ENCODE measurements at regions not wholly inside any gene's neighbourhood (a gene's known extent, or its start where the extent isn't known, plus 50 kb on each side); places are given as distances from the start of the nearest gene placed in this dataset.

DNA sequence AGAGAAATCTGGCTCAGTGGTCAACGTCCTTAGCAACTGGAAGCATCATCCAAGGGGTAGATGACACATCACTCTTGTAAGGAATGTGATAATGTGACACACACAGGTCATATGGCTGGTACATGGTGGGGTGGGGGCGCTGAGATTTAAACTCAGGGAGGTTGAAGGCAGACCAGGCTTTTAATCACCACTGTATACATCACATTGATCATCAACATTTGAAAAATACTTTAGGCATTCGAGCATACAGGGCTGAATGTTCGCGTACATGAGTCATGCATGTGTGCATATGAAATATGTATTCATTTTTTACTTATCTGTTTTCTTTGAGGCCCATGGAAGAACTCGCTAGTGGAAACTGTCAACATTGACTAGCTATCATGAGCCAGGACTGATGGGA lies 976.4 kb downstream of the VRK1 start:
- TF ChIP-seq, protein P1, sequence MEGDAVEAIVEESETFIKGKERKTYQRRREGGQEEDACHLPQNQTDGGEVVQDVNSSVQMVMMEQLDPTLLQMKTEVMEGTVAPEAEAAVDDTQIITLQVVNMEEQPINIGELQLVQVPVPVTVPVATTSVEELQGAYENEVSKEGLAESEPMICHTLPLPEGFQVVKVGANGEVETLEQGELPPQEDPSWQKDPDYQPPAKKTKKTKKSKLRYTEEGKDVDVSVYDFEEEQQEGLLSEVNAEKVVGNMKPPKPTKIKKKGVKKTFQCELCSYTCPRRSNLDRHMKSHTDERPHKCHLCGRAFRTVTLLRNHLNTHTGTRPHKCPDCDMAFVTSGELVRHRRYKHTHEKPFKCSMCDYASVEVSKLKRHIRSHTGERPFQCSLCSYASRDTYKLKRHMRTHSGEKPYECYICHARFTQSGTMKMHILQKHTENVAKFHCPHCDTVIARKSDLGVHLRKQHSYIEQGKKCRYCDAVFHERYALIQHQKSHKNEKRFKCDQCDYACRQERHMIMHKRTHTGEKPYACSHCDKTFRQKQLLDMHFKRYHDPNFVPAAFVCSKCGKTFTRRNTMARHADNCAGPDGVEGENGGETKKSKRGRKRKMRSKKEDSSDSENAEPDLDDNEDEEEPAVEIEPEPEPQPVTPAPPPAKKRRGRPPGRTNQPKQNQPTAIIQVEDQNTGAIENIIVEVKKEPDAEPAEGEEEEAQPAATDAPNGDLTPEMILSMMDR (IDR thresholded peaks at IDR 0.05; ENCODE audit: control extremely low read depth, extremely low read depth) = no peak
- Histone ChIP-seq H3K9ac (ENCODE audit: insufficient read depth in 1 of 2, low read length in 2 of 2) (no peak overlapping the region), H3K27ac (ENCODE audit: low read depth in 1 of 2, low read length in 1 of 2) (no peak overlapping the region), H3K36me3 (ENCODE audit: control insufficient read depth in 4 of 4, insufficient read depth in 4 of 4, low read length in 4 of 4) (no peaks in the 10 kb centered on the region), H3K4me1 (ENCODE audit: control insufficient read depth in 5 of 5, insufficient read depth in 5 of 5, low read length in 5 of 5) (no peaks in the 10 kb centered on the region), H3K4me3 (no peak overlapping the region), H3K27me3 (ENCODE audit: control insufficient read depth in 3 of 3, insufficient read depth in 3 of 3, low read length in 2 of 3) (no peaks in the 10 kb centered on the region), H3K9me3 (ENCODE audit: control insufficient read depth in 4 of 4, insufficient read depth in 3 of 4, low read length in 3 of 4) (peaks cover 0 to 3% (median 0%) of the 10 kb centered on the region in 4 donors)
- WGBS, 2 donors = 81 to 90% methylated on average over 6 of the region's 6 CpGs
- DNase-seq = no peak
- no peak for ATAC-seq (ENCODE audit: insufficient read depth, low FRiP score)

DNA sequence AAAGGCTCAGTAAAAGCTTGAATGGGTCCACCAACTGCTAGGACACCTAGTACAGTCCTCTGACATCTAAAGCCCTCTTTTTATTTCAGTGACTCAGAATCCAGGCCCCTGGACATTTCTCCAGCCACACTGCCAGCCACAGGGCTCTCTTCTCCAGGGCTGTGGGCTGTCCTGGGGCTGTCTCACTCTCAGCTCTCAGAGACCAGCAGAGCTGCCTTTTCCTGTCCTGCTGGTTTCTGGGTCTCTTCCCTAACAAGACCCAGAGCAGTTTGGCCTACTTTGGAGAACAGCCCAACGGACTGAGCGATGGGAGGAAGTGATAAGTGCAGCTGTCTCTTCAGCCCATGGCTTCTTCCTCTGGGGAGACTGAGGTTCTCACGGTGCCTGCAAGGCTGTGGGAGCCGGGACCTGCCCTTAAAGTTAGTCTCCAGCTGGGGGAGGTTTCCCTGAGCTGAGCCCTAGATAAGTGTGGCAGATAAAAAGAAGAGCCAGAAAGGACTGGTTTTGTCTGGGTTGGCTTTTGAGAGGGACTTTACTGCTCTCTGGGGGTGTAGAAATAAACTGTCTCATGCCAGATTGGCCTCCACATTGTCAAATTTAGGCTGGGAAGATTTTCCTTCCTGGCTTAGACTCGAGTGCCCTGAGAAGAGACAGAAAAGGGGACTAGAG lies 979.8 kb downstream of the VRK1 start:
- H3K9ac ChIP-seq (ENCODE audit: insufficient read depth in 1 of 2, low read length in 2 of 2) = no peak overlapping the region
- WGBS, 2 donors = 54 to 55% methylated on average over 5 of the region's 5 CpGs
- no peak for DNase-seq
- no peak overlapping the region for H3K4me3 ChIP-seq
- ATAC-seq (ENCODE audit: insufficient read depth, low FRiP score) = no peak
- H3K27ac ChIP-seq (ENCODE audit: low read depth in 1 of 2, low read length in 1 of 2) = no peak overlapping the region
- no peaks in the 10 kb centered on the region for H3K4me1 ChIP-seq (ENCODE audit: control insufficient read depth in 5 of 5, insufficient read depth in 5 of 5, low read length in 5 of 5)
- TF ChIP-seq, protein P1 (IDR thresholded peaks at IDR 0.05; ENCODE audit: control extremely low read depth, extremely low read depth) = no peak
- H3K9me3 ChIP-seq (ENCODE audit: control insufficient read depth in 4 of 4, insufficient read depth in 3 of 4, low read length in 3 of 4) = peaks cover 0 to 3% (median 0%) of the 10 kb centered on the region in 4 donors
- no peaks in the 10 kb centered on the region for H3K27me3 ChIP-seq (ENCODE audit: control insufficient read depth in 3 of 3, insufficient read depth in 3 of 3, low read length in 2 of 3)
- no peaks in the 10 kb centered on the region for H3K36me3 ChIP-seq (ENCODE audit: control insufficient read depth in 4 of 4, insufficient read depth in 4 of 4, low read length in 4 of 4)

DNA sequence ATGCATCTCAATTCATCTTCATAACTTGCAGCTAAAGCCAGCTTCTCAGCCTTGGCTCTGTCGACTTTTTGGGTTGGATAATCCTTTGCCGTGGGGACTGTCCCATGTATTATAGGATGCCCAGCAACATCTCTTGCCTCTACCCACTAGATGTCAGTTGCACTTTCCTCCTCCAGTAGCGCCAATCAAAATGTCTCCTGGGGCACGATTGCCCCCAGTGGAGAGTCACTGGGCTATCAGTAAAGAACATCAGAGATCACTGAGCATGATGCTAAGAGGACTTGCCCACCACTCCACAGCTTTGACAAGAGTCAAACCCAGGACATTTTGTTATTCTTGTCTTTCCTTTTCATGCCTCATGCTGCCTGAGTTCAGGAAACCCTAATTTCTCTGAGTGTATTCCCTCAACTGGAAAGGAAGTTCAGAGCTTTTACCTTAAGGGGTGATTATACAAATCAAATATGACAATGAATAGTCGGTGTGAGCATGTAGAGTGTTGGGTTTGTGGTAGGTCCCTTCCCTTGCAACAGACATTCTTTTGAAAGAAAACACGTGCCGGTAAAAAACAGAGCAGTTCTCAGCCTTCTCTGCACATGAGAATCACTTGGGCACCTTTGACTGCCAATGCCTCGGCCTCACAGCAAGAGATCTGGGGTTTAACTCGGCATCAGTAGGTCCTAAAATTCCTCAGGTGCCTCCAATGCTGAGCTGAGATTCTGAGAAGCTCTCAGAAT lies 980.6 kb downstream of the VRK1 start:
- Histone ChIP-seq H3K9me3 (ENCODE audit: control insufficient read depth in 4 of 4, insufficient read depth in 3 of 4, low read length in 3 of 4) (peaks cover 0 to 3% (median 0%) of the 10 kb centered on the region in 4 donors), H3K9ac (ENCODE audit: insufficient read depth in 1 of 2, low read length in 2 of 2) (no peak overlapping the region), H3K27ac (ENCODE audit: low read depth in 1 of 2, low read length in 1 of 2) (no peak overlapping the region), H3K4me1 (ENCODE audit: control insufficient read depth in 5 of 5, insufficient read depth in 5 of 5, low read length in 5 of 5) (no peaks in the 10 kb centered on the region), H3K4me3 (no peak overlapping the region), H3K36me3 (ENCODE audit: control insufficient read depth in 4 of 4, insufficient read depth in 4 of 4, low read length in 4 of 4) (no peaks in the 10 kb centered on the region), H3K27me3 (ENCODE audit: control insufficient read depth in 3 of 3, insufficient read depth in 3 of 3, low read length in 2 of 3) (no peaks in the 10 kb centered on the region)
- DNase-seq (no peak), ATAC-seq (ENCODE audit: insufficient read depth, low FRiP score) (no peak)
- WGBS, 2 donors = 82 to 90% methylated on average over 9 of the region's 9 CpGs
- TF ChIP-seq, protein P1 (IDR thresholded peaks at IDR 0.05; ENCODE audit: control extremely low read depth, extremely low read depth) = no peak

Data from lung (tissue), 11 donors.